Anterior cingulate cortex (tissue), 58 donors: ENCODE measurements at regions not wholly inside any gene's neighbourhood (a gene's known extent, or its start where the extent isn't known, plus 50 kb on each side); places are given as distances from the start of the nearest gene placed in this dataset.

Source experiments
- DNase-seq, 58 donors: peaks; one replicate each; lab custom pipeline; 2025; lab: John Stamatoyannopoulos, UW

- DNase-seq: no peak
These were observed 438.1 kb downstream of the IPO8 start for GRCh38 chr12:30257618-30258017.

- DNase-seq: no peak
These were observed 444.1 kb downstream of the IPO8 start for GRCh38 chr12:30251546-30251945.

GRCh38 chr12:30243426-30243825 lies 452.2 kb downstream of the IPO8 start:
- no peak for DNase-seq

GRCh38 chr12:30219047-30219446 lies 435.3 kb upstream of the TMTC1 start:
- DNase-seq: no peak

GRCh38 chr12:30218073-30218472 lies 434.3 kb upstream of the TMTC1 start:
- DNase-seq: no peak

GRCh38 chr12:30213166-30213565 lies 429.4 kb upstream of the TMTC1 start:
- DNase-seq: no peak

GRCh38 chr12:30211743-30212142 lies 428.0 kb upstream of the TMTC1 start:
- DNase-seq: no peak

- DNase-seq: peak in 1 of 58 donors; percentile 15
These were observed 420.2 kb upstream of the TMTC1 start for GRCh38 chr12:30203981-30204380.

- no peak for DNase-seq
These were observed 418.9 kb upstream of the TMTC1 start for GRCh38 chr12:30202521-30203254.

- peak in 1 of 58 donors; percentile 0 for DNase-seq
These were observed 417.8 kb upstream of the TMTC1 start for GRCh38 chr12:30201301-30202160.

GRCh38 chr12:30200864-30201263 lies 417.1 kb upstream of the TMTC1 start:
- DNase-seq: no peak

GRCh38 chr12:30197392-30198057 lies 413.8 kb upstream of the TMTC1 start:
- DNase-seq: no peak

- no peak for DNase-seq
These were observed 408.1 kb upstream of the TMTC1 start for GRCh38 chr12:30191696-30192455.

GRCh38 chr12:30188602-30189326 lies 405.0 kb upstream of the TMTC1 start:
- DNase-seq: no peak

GRCh38 chr12:30187426-30187825 lies 403.7 kb upstream of the TMTC1 start:
- DNase-seq: no peak

- DNase-seq: no peak
These were observed 397.6 kb upstream of the TMTC1 start for GRCh38 chr12:30181334-30181733.

- no peak for DNase-seq
These were observed 396.9 kb upstream of the TMTC1 start for GRCh38 chr12:30180602-30181001.

- DNase-seq: no peak
These were observed 395.2 kb upstream of the TMTC1 start for GRCh38 chr12:30178916-30179315.

GRCh38 chr12:30169839-30170591 lies 386.3 kb upstream of the TMTC1 start:
- DNase-seq: no peak
